Esophagus squamous epithelium (tissue), 5 donors: ENCODE measurements at regions not wholly inside any gene's neighbourhood (a gene's known extent, or its start where the extent isn't known, plus 50 kb on each side); places are given as distances from the start of the nearest gene placed in this dataset.

Experiments used
- DNase-seq: peaks from one replicate; lab custom pipeline; 2025; lab: John Stamatoyannopoulos, UW
- H3K27ac ChIP-seq, 4 donors: fragments of 200-600 bp; sonication (generic); one replicate each; pipeline ENCODE4 v1.5.1; 2016 to 2019; ENCODE audit warnings: mild to moderate bottlenecking in 1 of 4
- H3K27me3 ChIP-seq, 4 donors: fragments of 200-600 bp; sonication (generic); 1 replicate in 3 of 4; 2 replicates in 1 of 4; pipeline versions ENCODE4 v1.5.1 to v1.6.0; 2017 to 2021; ENCODE audit warnings: antibody characterized with exemption in 1 of 4
- H3K36me3 ChIP-seq, 3 donors: fragments of 200-600 bp; sonication (generic); one replicate each; pipeline ENCODE4 v1.5.1; 2016 to 2019
- H3K4me1 ChIP-seq, 3 donors: fragments of 200-600 bp; sonication (generic); one replicate each; pipeline ENCODE4 v1.5.1; 2017 to 2019
- H3K4me3 ChIP-seq, 4 donors: fragments of 200-600 bp; sonication (generic); 1 replicate in 3 of 4; 2 replicates in 1 of 4; pipeline ENCODE4 v1.5.1; 2016 to 2019; ENCODE audit warnings: mild to moderate bottlenecking in 2 of 4, moderate library complexity in 1 of 4
- H3K9me3 ChIP-seq, 3 donors: fragments of 200-600 bp; sonication (generic); one replicate each; pipeline ENCODE4 v1.5.1; 2016 to 2019
- CTCF ChIP-seq, 6 experiments: fragments of 450-650 bp in 4 of 6; fragments of 200-600 bp in 2 of 6; sonication (generic) in 2 of 6; IDR thresholded peaks; one replicate each; pipeline ENCODE4 v1.5.1; 2016 to 2019; ENCODE audit warnings: antibody characterized with exemption in 6 of 6, mild to moderate bottlenecking in 4 of 6, moderate library complexity in 4 of 6
- POLR2A ChIP-seq, 4 donors: fragments of 450-650 bp; IDR thresholded peaks; one replicate each; pipeline ENCODE4 v1.6.1; 2017; ENCODE audit warnings: antibody characterized with exemption in 4 of 4, mild to moderate bottlenecking in 4 of 4, moderate library complexity in 3 of 4
- WGBS, 2 donors: methylation state at CpG; one replicate each; pipeline ENCODE4 v1.1.5; 2018; 5-methylcytosine and 5-hydroxymethylcytosine counted together
- intact Hi-C: fragments of 100-400 bp; cut with DNase I; formaldehyde crosslinking; loops from one replicate; pipeline ENCODE4 v1.15.0; 2022
- donor health status: DM: yes; HTN: yes; CAD: no.

GRCh38 chr13:59299584-59299983, 864.1 kb downstream of the DIAPH3 start:
- no peak for TF ChIP-seq CTCF (IDR thresholded peaks at IDR 0.05)
- no peak for TF ChIP-seq POLR2A (IDR thresholded peaks at IDR 0.05)
- H3K36me3 ChIP-seq, result no peaks in the 10 kb centered on the region
- H3K4me3 ChIP-seq, result no peak overlapping the region
- no peak overlapping the region for H3K27ac ChIP-seq
- 79 to 82% methylated on average over 1 of the region's 1 CpG for WGBS, 2 donors
- H3K4me1 ChIP-seq, result no peaks in the 10 kb centered on the region
- DNase-seq, result no peak
- H3K27me3 ChIP-seq, result no peaks in the 10 kb centered on the region
- no peaks in the 10 kb centered on the region for H3K9me3 ChIP-seq
- intact Hi-C loops, result no loop called here

GRCh38 chr13:59300355-59301173, 863.2 kb downstream of the DIAPH3 start:
- 71 to 79% methylated on average over 9 of the region's 9 CpGs for WGBS, 2 donors
- Histone ChIP-seq H3K4me1 (no peaks in the 10 kb centered on the region), H3K4me3 (no peak overlapping the region), H3K27ac (no peak overlapping the region), H3K36me3 (no peaks in the 10 kb centered on the region), H3K9me3 (no peaks in the 10 kb centered on the region), H3K27me3 (no peaks in the 10 kb centered on the region)
- no peak for DNase-seq
- intact Hi-C loops, result no loop called here
- TF ChIP-seq CTCF (IDR thresholded peaks at IDR 0.05), result no peak
- no peak for TF ChIP-seq POLR2A (IDR thresholded peaks at IDR 0.05)

GRCh38 chr13:59301174-59301567, 862.6 kb downstream of the DIAPH3 start:
- TF ChIP-seq POLR2A (IDR thresholded peaks at IDR 0.05) (no peak), CTCF (IDR thresholded peaks at IDR 0.05) (no peak)
- H3K27me3 ChIP-seq, result no peaks in the 10 kb centered on the region
- H3K4me3 ChIP-seq, result no peak overlapping the region
- no peaks in the 10 kb centered on the region for H3K36me3 ChIP-seq
- intact Hi-C loops, result no loop called here
- H3K9me3 ChIP-seq, result no peaks in the 10 kb centered on the region
- DNase-seq, result no peak
- H3K4me1 ChIP-seq, result no peaks in the 10 kb centered on the region
- WGBS, 2 donors, result 35% methylated on average over 2 of the region's 2 CpGs
- no peak overlapping the region for H3K27ac ChIP-seq

- Histone ChIP-seq H3K27ac (no peak overlapping the region), H3K9me3 (no peaks in the 10 kb centered on the region), H3K27me3 (no peaks in the 10 kb centered on the region), H3K36me3 (no peaks in the 10 kb centered on the region), H3K4me1 (no peaks in the 10 kb centered on the region), H3K4me3 (no peak overlapping the region)
- DNase-seq, result no peak
- intact Hi-C loops, result no loop called here
- TF ChIP-seq CTCF (IDR thresholded peaks at IDR 0.05), result no peak
- no peak for TF ChIP-seq POLR2A (IDR thresholded peaks at IDR 0.05)
Measured at GRCh38 chr13:59303433-59303832, 860.3 kb downstream of the DIAPH3 start.

- H3K27ac ChIP-seq, result no peak overlapping the region
- no peaks in the 10 kb centered on the region for H3K4me1 ChIP-seq
- TF ChIP-seq POLR2A (IDR thresholded peaks at IDR 0.05) (no peak), CTCF (IDR thresholded peaks at IDR 0.05) (no peak)
- no peaks in the 10 kb centered on the region for H3K9me3 ChIP-seq
- 86 to 100% methylated on average over 1 of the region's 1 CpG for WGBS, 2 donors
- H3K27me3 ChIP-seq, result no peaks in the 10 kb centered on the region
- intact Hi-C loops, result no loop called here
- no peak for DNase-seq
- H3K36me3 ChIP-seq, result no peaks in the 10 kb centered on the region
- no peak overlapping the region for H3K4me3 ChIP-seq
Measured at GRCh38 chr13:59304596-59304995, 859.1 kb downstream of the DIAPH3 start.
